NCI-H524 treated with DMSO at 0.1 percent for 48 hours (cell line): ENCODE measurements at regions not wholly inside any gene's neighbourhood (a gene's known extent, or its start where the extent isn't known, plus 50 kb on each side); places are given as distances from the start of the nearest gene placed in this dataset.
A peak's percentile ranks its signal among the peaks of the same experiment; 100 is the strongest.

Experiments
- DNase-seq: peaks from one replicate; lab custom pipeline; 2025; lab: John Stamatoyannopoulos, UW

- DNase-seq = no peak
These were observed 61.1 kb upstream of the TMCO5A start for GRCh38 chr15:37873336-37873735.

GRCh38 chr15:37876900-37877299 is 57.5 kb upstream of the TMCO5A start:
- no peak for DNase-seq

GRCh38 chr15:37877851-37878741 is 56.3 kb upstream of the TMCO5A start:
- no peak for DNase-seq

- peak; percentile 60 for DNase-seq
These were observed 54.2 kb upstream of the TMCO5A start for GRCh38 chr15:37880009-37880834.

- no peak for DNase-seq
These were observed 53.6 kb upstream of the TMCO5A start for GRCh38 chr15:37880835-37881153.

GRCh38 chr15:37881237-37882013 is 53.0 kb upstream of the TMCO5A start:
- no peak for DNase-seq

GRCh38 chr15:37882640-37883039 is 51.8 kb upstream of the TMCO5A start:
- DNase-seq = no peak
